Calu3 (cell line): ENCODE measurements at regions not wholly inside any gene's neighbourhood (a gene's known extent, or its start where the extent isn't known, plus 50 kb on each side); places are given as distances from the start of the nearest gene placed in this dataset.

Experiments
- BruUV-seq: library from RNA; stranded (reverse); fragments of 400-500 nt; replicated peaks from 2 replicates; lab custom pipeline; 2021; lab: Mats Ljungman, UMichigan
- CTCF ChIA-PET: fragments of 300-600 bp; sonication (Branson Sonifier 250); formaldehyde crosslinking; loops from one replicate; lab custom pipeline; 2022; ENCODE audit warnings: antibody characterized with exemption; lab: Charles Lee
- DNase-seq: peaks from one replicate; pipeline ENCODE4 v3.0.0; 2022
- H3K27ac Mint-ChIP-seq: one replicate; pipeline ENCODE4 v1.8.0; 2022; ENCODE audit warnings: mixed read lengths; ENCODE audit not compliant: unreplicated experiment
- H3K27me3 Mint-ChIP-seq: one replicate; pipeline ENCODE4 v1.8.0; 2022; ENCODE audit warnings: mixed read lengths; ENCODE audit not compliant: unreplicated experiment
- H3K36me3 Mint-ChIP-seq: one replicate; pipeline ENCODE4 v1.8.0; 2022; ENCODE audit warnings: mild to moderate bottlenecking, moderate library complexity, mixed read lengths; ENCODE audit not compliant: insufficient read depth, unreplicated experiment
- H3K4me1 Mint-ChIP-seq: one replicate; pipeline ENCODE4 v1.8.0; 2022; ENCODE audit warnings: mild to moderate bottlenecking, low read depth, mixed read lengths; ENCODE audit not compliant: unreplicated experiment
- H3K4me3 Mint-ChIP-seq: one replicate; pipeline ENCODE4 v1.8.0; 2022; ENCODE audit warnings: mild to moderate bottlenecking, low read depth, moderate library complexity, mixed read lengths; ENCODE audit not compliant: unreplicated experiment
- H3K9me3 Mint-ChIP-seq: one replicate; pipeline ENCODE4 v1.8.0; 2022; ENCODE audit warnings: low read depth, mixed read lengths; ENCODE audit not compliant: unreplicated experiment
- CTCF ChIP-seq: fragments of 200-600 bp; IDR thresholded peaks from one replicate; pipeline ENCODE4 v1.8.0; 2022; ENCODE audit warnings: antibody characterized with exemption; ENCODE audit not compliant: unreplicated experiment
- intact Hi-C: fragments of 100-400 bp; cut with micrococcal nuclease; formaldehyde crosslinking; loops from one replicate; pipeline ENCODE4 v1.10.0; 2022; ENCODE audit not compliant: unreplicated experiment

DNA sequence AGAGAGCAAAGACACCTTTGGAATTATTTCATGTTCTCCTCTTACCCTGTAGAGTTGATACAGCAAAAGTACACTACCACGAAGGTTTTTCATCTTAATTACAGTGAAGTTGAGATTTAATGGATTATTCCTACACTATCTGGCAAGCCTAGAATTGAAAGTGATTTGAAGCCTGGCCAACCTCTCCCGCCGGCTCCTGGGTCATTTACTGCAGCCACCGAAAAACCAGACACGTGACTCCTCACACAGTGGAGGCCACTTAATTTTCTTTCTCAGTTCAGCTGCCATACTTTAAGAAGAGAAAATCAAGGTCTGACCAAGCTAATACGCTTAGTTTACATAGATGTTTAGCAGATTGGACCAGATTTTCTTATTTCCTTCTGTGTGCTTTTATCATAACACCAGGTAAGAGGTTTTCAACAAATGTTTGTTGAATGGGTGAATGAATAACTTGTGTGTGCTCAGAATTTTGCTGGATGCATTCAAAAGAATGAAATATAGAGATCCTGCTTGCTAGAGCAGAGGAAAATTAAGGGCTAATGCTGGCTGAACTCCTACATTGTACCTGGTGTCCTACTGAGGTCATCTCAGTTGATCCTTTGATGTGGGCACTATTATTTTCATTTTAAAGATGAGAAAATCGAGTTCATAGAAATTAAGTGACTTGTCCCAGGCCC, 97.2 kb upstream of the PDE10A start:
- Mint-ChIP-seq H3K4me1 (no peaks in the 10 kb centered on the region), H3K27ac (no peak overlapping the region), H3K27me3 (no peaks in the 10 kb centered on the region), H3K36me3 (no peaks in the 10 kb centered on the region), H3K9me3 (peaks cover 3% of the 10 kb centered on the region), H3K4me3 (no peak overlapping the region)
- no TSS peak for BruUV-seq
- CTCF ChIA-PET = no interaction called here
- intact Hi-C loops = no loop called here
- no peak for TF ChIP-seq CTCF
- no peak for DNase-seq

DNA sequence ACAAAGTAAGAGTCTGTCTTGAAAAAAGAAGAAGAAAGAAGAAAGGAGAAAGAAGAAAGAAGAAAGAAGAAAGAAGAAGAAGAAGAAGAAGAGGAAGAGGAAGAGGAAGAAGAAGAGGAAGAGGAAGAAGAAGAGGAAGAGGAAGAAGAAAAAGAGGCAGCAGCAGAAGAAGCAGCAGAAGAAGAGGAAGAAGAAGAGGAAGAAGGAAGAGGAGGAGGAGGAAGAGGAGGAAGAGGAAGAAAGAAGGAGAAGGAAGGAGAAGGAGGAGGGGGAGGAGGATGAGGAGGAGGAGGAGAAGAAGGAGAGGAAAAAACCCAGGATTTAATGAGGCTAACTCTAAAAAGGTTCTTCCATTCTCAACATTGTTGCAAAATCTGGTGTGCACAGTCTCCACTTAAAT, 95.4 kb upstream of the PDE10A start:
- H3K27me3 Mint-ChIP-seq = no peaks in the 10 kb centered on the region
- H3K9me3 Mint-ChIP-seq = peaks cover 3% of the 10 kb centered on the region
- no TSS peak for BruUV-seq
- no peak overlapping the region for H3K4me3 Mint-ChIP-seq
- no peak for DNase-seq
- no peak for TF ChIP-seq CTCF
- intact Hi-C loops = no loop called here
- H3K36me3 Mint-ChIP-seq = no peaks in the 10 kb centered on the region
- no peaks in the 10 kb centered on the region for H3K4me1 Mint-ChIP-seq
- CTCF ChIA-PET = no interaction called here
- no peak overlapping the region for H3K27ac Mint-ChIP-seq

DNA sequence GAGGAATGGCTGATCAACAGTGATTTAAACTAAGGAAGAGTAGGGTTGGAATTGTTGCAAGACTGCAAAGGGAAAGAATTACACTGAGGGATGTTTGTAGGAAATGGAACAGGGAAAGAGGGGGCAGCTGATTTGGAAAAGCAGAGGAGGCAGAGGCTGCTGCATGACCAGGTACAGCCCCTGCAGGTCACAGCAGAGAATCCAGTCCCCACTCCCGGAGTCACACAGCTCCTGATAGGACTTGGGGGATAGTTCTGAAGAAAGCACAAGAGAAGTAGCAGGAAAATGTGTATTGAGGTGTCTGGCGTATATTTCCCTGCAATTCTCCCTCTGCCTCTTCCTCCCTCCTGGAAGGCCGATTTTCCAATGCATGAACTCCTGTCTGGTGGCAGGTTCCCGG, 92.5 kb upstream of the PDE10A start:
- H3K4me1 Mint-ChIP-seq = no peaks in the 10 kb centered on the region
- no peaks in the 10 kb centered on the region for H3K36me3 Mint-ChIP-seq
- no peak overlapping the region for H3K4me3 Mint-ChIP-seq
- H3K9me3 Mint-ChIP-seq = no peaks in the 10 kb centered on the region
- no peak for TF ChIP-seq CTCF
- H3K27me3 Mint-ChIP-seq = no peaks in the 10 kb centered on the region
- intact Hi-C loops = no loop called here
- CTCF ChIA-PET = no interaction called here
- H3K27ac Mint-ChIP-seq = no peak overlapping the region
- DNase-seq = no peak
- BruUV-seq = no TSS peak

DNA sequence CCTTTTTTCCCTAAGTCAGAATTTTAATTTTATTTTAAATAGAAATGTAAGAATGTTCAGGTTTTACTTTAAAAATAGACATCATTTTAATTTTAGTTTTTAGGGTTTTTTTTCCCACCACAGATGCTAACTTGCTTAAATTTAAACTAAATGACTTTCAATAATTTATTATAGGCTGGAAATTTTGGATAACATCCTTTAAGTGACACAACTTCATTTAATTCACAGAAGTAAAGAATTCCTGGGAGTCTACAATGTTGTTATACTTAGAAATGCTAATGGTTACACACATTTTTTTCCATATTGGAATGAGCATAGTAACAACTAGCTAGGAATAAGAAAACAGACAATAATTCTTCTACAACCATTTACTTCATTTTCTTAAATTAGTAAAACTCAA, 90.5 kb upstream of the PDE10A start:
- TF ChIP-seq CTCF = no peak
- BruUV-seq = no TSS peak
- no peak overlapping the region for H3K27ac Mint-ChIP-seq
- H3K9me3 Mint-ChIP-seq = peaks cover 5% of the 10 kb centered on the region
- no peaks in the 10 kb centered on the region for H3K36me3 Mint-ChIP-seq
- no peak for DNase-seq
- H3K4me1 Mint-ChIP-seq = no peaks in the 10 kb centered on the region
- no peaks in the 10 kb centered on the region for H3K27me3 Mint-ChIP-seq
- intact Hi-C loops = no loop called here
- no peak overlapping the region for H3K4me3 Mint-ChIP-seq
- CTCF ChIA-PET = interaction anchor here (1.0 kb wide), 1 partner anchor 32 kb away, joined by 3 read pairs; no protein-coding TSS in a partner anchor
